Breast epithelium (tissue), 4 donors: ENCODE measurements at regions not wholly inside any gene's neighbourhood (a gene's known extent, or its start where the extent isn't known, plus 50 kb on each side); places are given as distances from the start of the nearest gene placed in this dataset.

Experiments used
- DNase-seq, 2 donors: peaks; one replicate each; pipeline ENCODE4 v3.0.0-alpha.2; 2019; ENCODE audit warnings: low spot score in 2 of 2
- H3K27ac ChIP-seq, 2 donors: fragments of 200-600 bp; sonication (generic) in 1 of 2; one replicate each; pipeline ENCODE4 v1.5.1; 2016 to 2019; ENCODE audit warnings: mild to moderate bottlenecking in 1 of 2
- H3K27me3 ChIP-seq, 2 donors: fragments of 200-600 bp; sonication (generic) in 1 of 2; one replicate each; pipeline versions ENCODE4 v1.5.1 to v1.6.0; 2017 to 2019; ENCODE audit warnings: control low read depth in 1 of 2, mild to moderate bottlenecking in 1 of 2
- H3K36me3 ChIP-seq: fragments of 200-600 bp; one replicate; pipeline ENCODE4 v1.5.1; 2019
- H3K4me1 ChIP-seq, 2 donors: fragments of 200-600 bp; sonication (generic); one replicate each; pipeline ENCODE4 v1.5.1; 2016 to 2019; ENCODE audit warnings: control low read depth in 1 of 2
- H3K4me3 ChIP-seq, 3 donors: fragments of 200-600 bp; sonication (generic); 1 replicate in 2 of 3; 2 replicates in 1 of 3; pipeline ENCODE4 v1.5.1; 2016 to 2019; ENCODE audit warnings: mild to moderate bottlenecking in 3 of 3, moderate library complexity in 2 of 3
- H3K9me3 ChIP-seq, 2 donors: fragments of 200-600 bp; sonication (generic) in 1 of 2; one replicate each; pipeline ENCODE4 v1.5.1; 2016 to 2019; ENCODE audit warnings: control low read depth in 1 of 2
- POLR2A ChIP-seq: fragments of 450-650 bp; IDR thresholded peaks from one replicate; pipeline ENCODE4 v1.6.1; 2016; ENCODE audit warnings: antibody characterized with exemption, mild to moderate bottlenecking, moderate library complexity
- POLR2AphosphoS5 ChIP-seq, 3 donors: sonication (generic); formaldehyde crosslinking; IDR thresholded peaks; one replicate each; pipeline ENCODE4 v1.6.1; 2017; ENCODE audit warnings: antibody characterized with exemption in 3 of 3
- intact Hi-C: fragments of 100-400 bp; cut with DNase I; formaldehyde crosslinking; loops from one replicate; pipeline ENCODE4 v1.15.1; 2023; ENCODE audit warnings: low total_unique reads
- TF ChIP-seq, protein P1 (sequence below), 3 donors: fragments of 450-650 bp; IDR thresholded peaks; one replicate each; pipeline ENCODE4 v1.5.1; 2016 to 2017; ENCODE audit warnings: antibody characterized with exemption in 3 of 3, mild to moderate bottlenecking in 3 of 3, moderate library complexity in 3 of 3

DNA sequence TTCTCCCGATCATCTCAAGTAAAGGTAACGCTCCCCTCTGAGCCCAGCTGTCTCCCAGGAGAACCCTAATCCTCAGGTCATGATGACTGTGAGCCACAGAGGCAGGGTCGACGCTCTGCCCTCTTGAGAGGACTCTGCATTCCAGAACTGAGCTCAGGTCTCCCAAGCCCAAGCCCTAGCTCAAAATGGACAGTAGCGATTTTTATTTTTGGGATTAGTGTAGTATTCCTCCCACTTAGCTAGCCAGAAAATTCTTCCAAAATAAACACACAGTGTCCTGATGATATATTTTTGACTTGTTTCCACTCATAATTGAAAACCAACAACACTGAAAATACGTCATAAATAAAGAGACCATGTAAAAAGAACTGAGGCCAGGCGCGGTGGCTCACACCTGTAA lies 462.0 kb upstream of the MGMT start:
- peaks cover 0 to 10% of the 10 kb centered on the region in 2 donors for H3K9me3 ChIP-seq

DNA sequence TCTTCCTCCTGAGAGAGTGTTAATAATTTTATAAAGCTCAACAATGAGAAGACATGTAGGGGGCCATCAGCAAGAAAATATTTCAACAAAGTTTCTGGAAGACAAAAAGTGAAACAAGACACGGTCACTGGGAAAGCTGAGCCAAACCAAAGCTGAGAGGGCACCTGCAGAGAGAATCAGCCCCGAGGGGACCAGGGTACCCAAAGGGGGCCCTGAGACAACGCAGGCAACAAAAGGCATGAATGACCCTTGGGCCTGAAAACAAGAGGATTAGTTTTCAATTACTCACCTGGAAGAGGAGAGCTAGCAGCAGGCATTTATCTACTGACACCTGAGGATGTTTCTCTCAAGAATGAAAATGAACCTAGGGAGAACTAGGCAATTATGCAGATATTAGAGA lies 461.2 kb upstream of the MGMT start:
- TF ChIP-seq POLR2A (no peak), POLR2AphosphoS5 (IDR thresholded peaks at IDR 0.05) (no peak)
- TF ChIP-seq, protein P1, sequence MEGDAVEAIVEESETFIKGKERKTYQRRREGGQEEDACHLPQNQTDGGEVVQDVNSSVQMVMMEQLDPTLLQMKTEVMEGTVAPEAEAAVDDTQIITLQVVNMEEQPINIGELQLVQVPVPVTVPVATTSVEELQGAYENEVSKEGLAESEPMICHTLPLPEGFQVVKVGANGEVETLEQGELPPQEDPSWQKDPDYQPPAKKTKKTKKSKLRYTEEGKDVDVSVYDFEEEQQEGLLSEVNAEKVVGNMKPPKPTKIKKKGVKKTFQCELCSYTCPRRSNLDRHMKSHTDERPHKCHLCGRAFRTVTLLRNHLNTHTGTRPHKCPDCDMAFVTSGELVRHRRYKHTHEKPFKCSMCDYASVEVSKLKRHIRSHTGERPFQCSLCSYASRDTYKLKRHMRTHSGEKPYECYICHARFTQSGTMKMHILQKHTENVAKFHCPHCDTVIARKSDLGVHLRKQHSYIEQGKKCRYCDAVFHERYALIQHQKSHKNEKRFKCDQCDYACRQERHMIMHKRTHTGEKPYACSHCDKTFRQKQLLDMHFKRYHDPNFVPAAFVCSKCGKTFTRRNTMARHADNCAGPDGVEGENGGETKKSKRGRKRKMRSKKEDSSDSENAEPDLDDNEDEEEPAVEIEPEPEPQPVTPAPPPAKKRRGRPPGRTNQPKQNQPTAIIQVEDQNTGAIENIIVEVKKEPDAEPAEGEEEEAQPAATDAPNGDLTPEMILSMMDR (IDR thresholded peaks at IDR 0.05), result no peak
- Histone ChIP-seq H3K36me3 (no peaks in the 10 kb centered on the region), H3K4me1 (no peaks in the 10 kb centered on the region), H3K9me3 (peaks cover 0 to 10% of the 10 kb centered on the region in 2 donors), H3K27me3 (no peaks in the 10 kb centered on the region), H3K4me3 (no peak overlapping the region), H3K27ac (no peak overlapping the region)
- intact Hi-C loops, result no loop called here
- DNase-seq, result no peak

More for the DNA sequence above, 462.0 kb upstream of the MGMT start:
- no peak for DNase-seq
- intact Hi-C loops, result no loop called here
- no peaks in the 10 kb centered on the region for H3K27me3 ChIP-seq
- TF ChIP-seq POLR2AphosphoS5 (IDR thresholded peaks at IDR 0.05), result no peak
- TF ChIP-seq, protein P1 (IDR thresholded peaks at IDR 0.05), result no peak
- no peak for TF ChIP-seq POLR2A
- H3K4me3 ChIP-seq, result no peak overlapping the region
- H3K36me3 ChIP-seq, result no peaks in the 10 kb centered on the region
- H3K27ac ChIP-seq, result no peak overlapping the region
- no peaks in the 10 kb centered on the region for H3K4me1 ChIP-seq

DNA sequence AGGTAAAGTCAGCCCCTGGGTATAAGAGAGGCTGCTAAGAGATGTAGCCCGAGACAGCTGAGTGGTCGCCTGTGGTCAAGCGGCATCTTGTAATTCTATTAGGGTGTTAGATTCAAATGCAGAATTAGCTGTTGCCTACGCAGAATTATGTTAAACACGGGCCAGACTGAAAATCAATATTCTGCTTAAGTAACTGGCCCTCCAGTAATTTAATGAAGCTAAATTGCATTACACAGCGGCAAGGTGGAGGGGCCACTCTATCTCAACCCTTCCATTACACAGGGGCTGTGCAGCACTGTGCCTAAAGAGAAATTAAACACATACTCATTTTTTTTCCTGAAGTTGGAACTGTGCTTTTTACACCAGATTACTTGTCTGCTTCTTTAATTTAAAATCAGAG lies 448.5 kb upstream of the MGMT start:
- Histone ChIP-seq H3K4me1 (no peaks in the 10 kb centered on the region), H3K36me3 (no peaks in the 10 kb centered on the region), H3K9me3 (no peaks in the 10 kb centered on the region), H3K27ac (no peak overlapping the region), H3K27me3 (no peaks in the 10 kb centered on the region), H3K4me3 (no peak overlapping the region)
- DNase-seq, result no peak
- intact Hi-C loops, result no loop called here
- TF ChIP-seq POLR2AphosphoS5 (IDR thresholded peaks at IDR 0.05) (no peak), POLR2A (no peak)
- TF ChIP-seq, protein P1 (IDR thresholded peaks at IDR 0.05), result no peak

DNA sequence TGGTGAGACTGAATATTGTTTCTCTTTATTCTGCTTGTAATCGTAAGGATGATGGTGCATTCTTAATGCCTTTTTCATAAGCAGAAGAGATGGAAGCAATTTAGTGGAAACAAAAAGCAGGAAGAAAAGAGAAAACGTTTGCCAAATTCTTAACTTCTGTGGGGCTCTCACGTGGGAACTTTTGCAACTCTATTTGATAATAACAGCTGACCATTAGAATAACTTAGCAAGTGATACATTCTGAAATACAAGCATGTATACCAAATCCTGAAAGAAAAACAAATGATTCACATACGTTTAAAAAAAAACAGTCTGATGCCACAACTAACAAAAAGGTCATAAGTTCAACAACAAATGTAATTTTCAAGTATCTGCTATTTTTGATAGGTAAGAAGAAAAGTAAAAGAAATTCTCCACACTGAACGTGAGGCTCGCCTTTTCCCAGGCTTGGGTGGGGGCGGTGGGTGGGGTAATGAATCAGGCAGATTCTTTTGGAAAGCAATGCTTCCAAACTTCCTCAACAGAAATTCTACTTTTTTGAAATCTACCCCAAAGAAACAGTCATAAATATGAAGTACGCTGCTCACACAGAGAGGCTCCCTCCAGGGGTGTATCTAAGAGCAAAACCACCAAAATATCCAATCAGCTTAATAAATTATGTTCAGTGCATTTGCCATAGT lies 446.2 kb upstream of the MGMT start:
- Histone ChIP-seq H3K27me3 (no peaks in the 10 kb centered on the region), H3K36me3 (no peaks in the 10 kb centered on the region), H3K9me3 (no peaks in the 10 kb centered on the region), H3K4me3 (no peak overlapping the region), H3K27ac (no peak overlapping the region), H3K4me1 (no peaks in the 10 kb centered on the region)
- intact Hi-C loops, result no loop called here
- TF ChIP-seq POLR2A (no peak), POLR2AphosphoS5 (IDR thresholded peaks at IDR 0.05) (no peak)
- TF ChIP-seq, protein P1 (IDR thresholded peaks at IDR 0.05), result no peak
- no peak for DNase-seq

DNA sequence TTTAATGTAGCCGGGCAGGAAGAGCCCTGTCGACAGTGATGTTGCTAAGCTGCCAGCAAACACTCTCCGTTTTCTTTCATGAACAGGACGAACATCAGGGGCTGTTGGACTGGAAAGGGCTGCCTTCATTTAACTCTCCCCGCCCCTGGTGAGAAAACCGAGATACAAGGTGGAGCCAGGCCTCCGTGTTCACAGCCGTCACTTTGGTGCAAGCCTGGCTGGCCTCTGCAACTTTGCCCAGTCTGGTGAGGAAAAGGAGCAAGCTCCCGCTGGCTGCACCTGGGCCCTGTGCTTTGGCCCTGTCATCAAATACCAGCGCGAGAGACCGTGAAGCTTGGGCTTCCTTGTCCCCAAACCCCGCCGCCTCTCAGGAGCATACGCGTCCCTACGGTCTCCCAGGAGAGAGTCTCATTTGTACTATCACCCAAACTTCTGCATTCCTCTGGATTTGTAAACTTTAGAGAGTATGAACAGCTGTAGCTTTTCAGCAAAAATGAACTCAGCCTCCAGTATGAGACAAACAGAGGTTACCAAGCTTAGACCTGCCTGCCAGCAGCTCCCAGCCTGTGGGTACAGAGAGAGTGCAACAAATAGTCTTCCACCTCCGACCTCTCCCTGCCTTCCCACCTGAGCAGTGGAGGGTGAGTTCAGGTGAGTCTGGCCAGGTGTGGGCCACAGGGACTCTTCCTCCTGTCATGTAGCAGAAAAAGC lies 445.3 kb upstream of the MGMT start:
- Histone ChIP-seq H3K4me1 (no peaks in the 10 kb centered on the region), H3K4me3 (no peak overlapping the region), H3K36me3 (no peaks in the 10 kb centered on the region), H3K9me3 (no peaks in the 10 kb centered on the region), H3K27me3 (no peaks in the 10 kb centered on the region), H3K27ac (no peak overlapping the region)
- no peak for TF ChIP-seq POLR2AphosphoS5 (IDR thresholded peaks at IDR 0.05)
- no peak for TF ChIP-seq POLR2A
- TF ChIP-seq, protein P1 (IDR thresholded peaks at IDR 0.05), result no peak
- DNase-seq, result no peak
- intact Hi-C loops, result no loop called here
